Upper lobe of left lung (tissue), 4 donors: ENCODE measurements at regions not wholly inside any gene's neighbourhood (a gene's known extent, or its start where the extent isn't known, plus 50 kb on each side); places are given as distances from the start of the nearest gene placed in this dataset.
"Not testable (repeated sequence)": the region's sequence is repeated elsewhere in the genome, so short reads cannot be mapped to it uniquely, and the experiment has no call there.

Source experiments
- POLR2A ChIP-seq, 4 donors: fragments of 450-650 bp; IDR thresholded peaks; one replicate each; pipeline ENCODE4 v1.5.1; 2016 to 2017; ENCODE audit warnings: antibody characterized with exemption in 4 of 4, mild to moderate bottlenecking in 2 of 4
- TF ChIP-seq, protein P1 (sequence below), 6 experiments: fragments of 450-650 bp in 4 of 6; fragments of 200-600 bp in 2 of 6; sonication (generic) in 2 of 6; IDR thresholded peaks; one replicate each; pipeline ENCODE4 v1.5.1; 2016 to 2019; ENCODE audit warnings: antibody characterized with exemption in 6 of 6

DNA sequence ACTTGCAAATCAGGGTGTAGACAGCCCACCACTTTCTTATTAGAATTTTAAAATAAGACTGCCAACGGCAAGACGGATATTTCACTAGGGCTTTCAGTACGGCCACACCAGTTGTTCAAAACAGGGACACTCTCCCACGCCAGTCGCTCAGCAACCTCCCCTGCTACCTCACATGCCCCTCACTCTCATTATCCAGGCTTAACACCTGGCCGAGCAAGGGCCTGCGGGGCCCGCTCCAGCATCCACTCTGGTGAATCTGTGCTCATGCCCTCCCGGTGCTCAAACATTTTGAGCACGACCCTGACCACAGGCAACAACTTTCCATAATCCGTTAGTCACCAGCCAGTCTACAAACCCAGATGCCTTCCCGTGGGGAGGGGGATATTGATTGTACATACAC lies 209.5 kb downstream of the NPIPA8 start:
- not testable (repeated sequence) for TF ChIP-seq POLR2A (IDR thresholded peaks at IDR 0.05)
- TF ChIP-seq, protein P1, sequence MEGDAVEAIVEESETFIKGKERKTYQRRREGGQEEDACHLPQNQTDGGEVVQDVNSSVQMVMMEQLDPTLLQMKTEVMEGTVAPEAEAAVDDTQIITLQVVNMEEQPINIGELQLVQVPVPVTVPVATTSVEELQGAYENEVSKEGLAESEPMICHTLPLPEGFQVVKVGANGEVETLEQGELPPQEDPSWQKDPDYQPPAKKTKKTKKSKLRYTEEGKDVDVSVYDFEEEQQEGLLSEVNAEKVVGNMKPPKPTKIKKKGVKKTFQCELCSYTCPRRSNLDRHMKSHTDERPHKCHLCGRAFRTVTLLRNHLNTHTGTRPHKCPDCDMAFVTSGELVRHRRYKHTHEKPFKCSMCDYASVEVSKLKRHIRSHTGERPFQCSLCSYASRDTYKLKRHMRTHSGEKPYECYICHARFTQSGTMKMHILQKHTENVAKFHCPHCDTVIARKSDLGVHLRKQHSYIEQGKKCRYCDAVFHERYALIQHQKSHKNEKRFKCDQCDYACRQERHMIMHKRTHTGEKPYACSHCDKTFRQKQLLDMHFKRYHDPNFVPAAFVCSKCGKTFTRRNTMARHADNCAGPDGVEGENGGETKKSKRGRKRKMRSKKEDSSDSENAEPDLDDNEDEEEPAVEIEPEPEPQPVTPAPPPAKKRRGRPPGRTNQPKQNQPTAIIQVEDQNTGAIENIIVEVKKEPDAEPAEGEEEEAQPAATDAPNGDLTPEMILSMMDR (IDR thresholded peaks at IDR 0.05) = not testable (repeated sequence)
